ENCODE measurements at regions not wholly inside any gene's neighbourhood (a gene's known extent, or its start where the extent isn't known, plus 50 kb on each side); places are given as distances from the start of the nearest gene placed in this dataset.

DNA sequence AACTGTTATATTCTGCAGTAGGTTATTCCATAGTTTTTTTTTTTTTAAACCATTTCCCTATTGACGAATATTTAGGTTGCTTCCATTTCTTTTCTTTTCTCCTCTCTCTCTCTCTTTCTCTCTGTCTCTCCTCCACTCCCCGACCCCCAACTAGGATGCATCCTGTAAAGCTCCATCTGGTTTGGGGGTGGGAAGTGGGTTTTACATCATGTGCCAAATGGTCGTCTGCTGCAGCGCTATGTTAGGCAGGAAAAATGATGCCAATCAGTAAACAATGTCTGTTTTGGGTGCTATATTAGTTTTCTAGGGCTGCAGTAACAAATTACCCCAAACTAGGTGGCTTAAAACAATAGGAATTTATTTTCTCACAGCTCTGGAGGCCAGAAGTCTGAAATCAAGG is 465.0 kb downstream of the AACS start:
- TF ChIP-seq, protein P1, sequence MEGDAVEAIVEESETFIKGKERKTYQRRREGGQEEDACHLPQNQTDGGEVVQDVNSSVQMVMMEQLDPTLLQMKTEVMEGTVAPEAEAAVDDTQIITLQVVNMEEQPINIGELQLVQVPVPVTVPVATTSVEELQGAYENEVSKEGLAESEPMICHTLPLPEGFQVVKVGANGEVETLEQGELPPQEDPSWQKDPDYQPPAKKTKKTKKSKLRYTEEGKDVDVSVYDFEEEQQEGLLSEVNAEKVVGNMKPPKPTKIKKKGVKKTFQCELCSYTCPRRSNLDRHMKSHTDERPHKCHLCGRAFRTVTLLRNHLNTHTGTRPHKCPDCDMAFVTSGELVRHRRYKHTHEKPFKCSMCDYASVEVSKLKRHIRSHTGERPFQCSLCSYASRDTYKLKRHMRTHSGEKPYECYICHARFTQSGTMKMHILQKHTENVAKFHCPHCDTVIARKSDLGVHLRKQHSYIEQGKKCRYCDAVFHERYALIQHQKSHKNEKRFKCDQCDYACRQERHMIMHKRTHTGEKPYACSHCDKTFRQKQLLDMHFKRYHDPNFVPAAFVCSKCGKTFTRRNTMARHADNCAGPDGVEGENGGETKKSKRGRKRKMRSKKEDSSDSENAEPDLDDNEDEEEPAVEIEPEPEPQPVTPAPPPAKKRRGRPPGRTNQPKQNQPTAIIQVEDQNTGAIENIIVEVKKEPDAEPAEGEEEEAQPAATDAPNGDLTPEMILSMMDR (conservative IDR thresholded peaks at IDR 0.05), result no peak
- no peak for TF ChIP-seq ZFX (IDR thresholded peaks at IDR 0.05)
